GM12864 (cell line): ENCODE measurements at regions not wholly inside any gene's neighbourhood (a gene's known extent, or its start where the extent isn't known, plus 50 kb on each side); places are given as distances from the start of the nearest gene placed in this dataset.

Source experiments
- DNase-seq: peaks from one replicate; pipeline ENCODE4 v3.0.0-alpha.2; 2011; ENCODE audit warnings: low read depth
- H3K4me3 ChIP-seq: 2 replicates; pipeline ENCODE4 v1.5.1; 2011; ENCODE audit warnings: mild to moderate bottlenecking, low read depth, low read length, control low read depth
- CTCF ChIP-seq: IDR thresholded peaks from 2 replicates; pipeline ENCODE4 v1.5.1; 2011; ENCODE audit warnings: low read depth, mild to moderate bottlenecking, moderate library complexity, low read length, control low read depth, inconsistent platforms; ENCODE audit errors: missing control alignments

DNA sequence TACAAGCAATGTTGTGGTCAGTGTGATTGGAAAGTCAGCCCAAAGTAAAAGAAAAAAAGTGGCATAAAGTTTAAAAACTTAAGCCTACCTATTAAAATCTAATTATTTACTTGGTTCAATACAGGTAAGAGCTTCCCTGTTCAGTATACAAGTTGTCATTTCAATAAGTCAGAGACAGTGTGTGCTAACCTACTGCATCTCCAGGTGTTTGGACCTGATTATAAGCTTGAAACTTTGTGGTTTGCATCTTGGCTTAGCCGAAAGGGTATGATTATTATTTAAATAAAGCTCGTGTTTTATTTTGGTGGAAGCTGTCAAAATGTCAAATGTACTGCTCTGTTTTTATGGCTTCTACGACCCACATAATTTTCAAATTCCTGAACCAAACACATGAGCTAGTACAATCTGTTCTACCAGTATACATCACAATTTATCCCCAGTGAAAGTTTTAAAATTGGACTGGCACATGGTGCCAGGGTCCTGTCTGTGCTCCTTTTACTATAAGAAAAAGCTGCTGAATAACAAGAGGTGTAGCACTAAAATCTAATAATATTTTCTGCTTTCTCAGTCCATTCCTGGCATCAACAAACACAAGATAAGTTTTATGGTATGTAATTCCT is 103.9 kb upstream of the ANO3 start:
- H3K4me3 ChIP-seq: no peak overlapping the region
- TF ChIP-seq CTCF: no peak
- no peak for DNase-seq

GRCh38 chr11:26228778-26229177 is 103.2 kb upstream of the ANO3 start:
- no peak for DNase-seq

GRCh38 chr11:26229257-26229656 is 102.7 kb upstream of the ANO3 start:
- no peak for TF ChIP-seq CTCF
- no peak overlapping the region for H3K4me3 ChIP-seq
- no peak for DNase-seq

More at GRCh38 chr11:26228778-26229177, 103.2 kb upstream of the ANO3 start:
- no peak for TF ChIP-seq CTCF
- no peak overlapping the region for H3K4me3 ChIP-seq

GRCh38 chr11:26229981-26230380 is 101.9 kb upstream of the ANO3 start:
- H3K4me3 ChIP-seq: no peak overlapping the region
- TF ChIP-seq CTCF: no peak
- DNase-seq: no peak

- no peak for TF ChIP-seq CTCF
- DNase-seq: no peak
Measured at GRCh38 chr11:26231252-26231661, 100.7 kb upstream of the ANO3 start.

DNA sequence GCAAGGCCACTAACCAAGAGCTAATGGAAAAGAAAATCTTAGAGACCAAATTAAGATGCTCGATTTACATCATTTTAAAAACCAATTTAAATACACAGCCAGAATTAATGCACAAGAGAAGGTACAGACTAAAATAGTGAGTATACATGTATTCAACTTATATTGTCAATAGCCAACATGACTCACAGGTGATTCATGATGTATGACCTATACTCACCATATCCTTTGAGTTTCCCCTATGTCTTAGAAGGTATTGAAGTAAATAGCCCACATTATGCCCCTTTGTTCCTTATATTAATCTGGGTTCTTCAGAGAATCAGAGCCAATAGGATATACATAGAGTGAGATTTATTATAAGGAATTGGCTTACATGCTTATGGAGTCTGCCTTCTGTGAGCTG is 97.5 kb upstream of the ANO3 start:
- no peak for DNase-seq
- no peak for TF ChIP-seq CTCF
- no peak overlapping the region for H3K4me3 ChIP-seq

More at GRCh38 chr11:26231252-26231661, 100.7 kb upstream of the ANO3 start:
- H3K4me3 ChIP-seq: no peak overlapping the region

DNA sequence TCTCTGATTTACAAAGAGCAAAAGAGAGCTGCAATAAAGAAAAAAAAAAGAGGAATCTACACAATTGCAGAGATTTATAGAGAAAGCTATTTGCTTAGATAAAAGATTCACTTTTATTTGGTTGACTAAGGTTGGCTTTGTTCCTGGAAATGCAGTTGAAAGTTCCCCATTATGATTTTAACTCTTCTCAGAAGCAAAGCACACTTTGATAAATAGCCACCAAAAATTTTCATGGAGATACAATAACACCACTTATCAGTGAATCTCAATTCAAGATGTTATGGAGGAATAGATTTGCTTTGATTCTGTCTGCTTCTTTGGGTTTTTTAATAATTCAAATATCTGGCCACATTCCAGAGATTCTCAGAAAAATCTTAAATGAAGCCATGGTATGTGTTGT is 88.5 kb upstream of the ANO3 start:
- no peak overlapping the region for H3K4me3 ChIP-seq
- TF ChIP-seq CTCF: no peak
- no peak for DNase-seq
